OCI-LY7 (cell line): ENCODE measurements at regions not wholly inside any gene's neighbourhood (a gene's known extent, or its start where the extent isn't known, plus 50 kb on each side); places are given as distances from the start of the nearest gene placed in this dataset.
"Not testable (repeated sequence)": the region's sequence is repeated elsewhere in the genome, so short reads cannot be mapped to it uniquely, and the experiment has no call there.

Source experiments
- BruUV-seq: library from RNA; stranded (reverse); fragments of 400-500 nt; replicated peaks from 2 replicates; lab custom pipeline; 2021; lab: Mats Ljungman, UMichigan
- CTCF ChIA-PET: fragments of 300-600 bp; sonication (Branson Sonifier 250); formaldehyde crosslinking; loops from one replicate; lab custom pipeline; 2022; ENCODE audit warnings: antibody characterized with exemption; ENCODE audit not compliant: unreplicated experiment; lab: Charles Lee
- POLR2A ChIA-PET: fragments of 300-600 bp; sonication (Branson Sonifier 250); formaldehyde crosslinking; loops from one replicate; lab custom pipeline; 2022; ENCODE audit warnings: antibody characterized with exemption; lab: Charles Lee
- DNase-seq: peaks from one replicate; pipeline ENCODE4 v3.0.0-alpha.2; 2015; ENCODE audit warnings: low spot score
- H2AFZ ChIP-seq: fragments of 200-600 bp; sonication (generic), shearing (Covaris generic); 2 replicates; pipeline ENCODE4 v1.6.1; 2014; ENCODE audit warnings: mild to moderate bottlenecking, antibody characterized with exemption, low read length, moderate library complexity
- H3K27ac ChIP-seq: fragments of 200-600 bp; sonication (generic); 2 replicates; pipeline ENCODE4 v1.5.1; 2014; ENCODE audit warnings: mixed run types, low read depth, mild to moderate bottlenecking, moderate library complexity, low read length, inconsistent platforms; ENCODE audit not compliant: poor library complexity, severe bottlenecking
- H3K36me3 ChIP-seq: fragments of 200-600 bp; sonication (generic); 2 replicates; pipeline ENCODE4 v1.6.1; 2014; ENCODE audit warnings: mild to moderate bottlenecking, antibody characterized with exemption, low read length, moderate library complexity, mixed read lengths; ENCODE audit not compliant: insufficient read depth
- H3K4me1 ChIP-seq: fragments of 200-600 bp; sonication (generic); 2 replicates; pipeline ENCODE4 v1.5.1; 2014; ENCODE audit warnings: mild to moderate bottlenecking, low read length; ENCODE audit not compliant: insufficient read depth, poor library complexity, severe bottlenecking
- H3K4me2 ChIP-seq: fragments of 200-600 bp; sonication (generic); 2 replicates; pipeline ENCODE4 v1.6.1; 2014; ENCODE audit warnings: mild to moderate bottlenecking, low read length
- H3K4me3 ChIP-seq: fragments of 200-600 bp; sonication (generic); 2 replicates; pipeline ENCODE4 v1.5.1; 2014; ENCODE audit warnings: mild to moderate bottlenecking, low read depth, low read length; ENCODE audit not compliant: poor library complexity, severe bottlenecking
- H3K79me2 ChIP-seq: fragments of 200-600 bp; sonication (generic); 2 replicates; pipeline ENCODE4 v1.6.1; 2016; ENCODE audit warnings: low read depth, mild to moderate bottlenecking, low read length, moderate library complexity, mixed read lengths; ENCODE audit not compliant: insufficient read depth
- H3K9me2 ChIP-seq: fragments of 200-600 bp; sonication (generic); 2 replicates; pipeline ENCODE4 v1.6.1; 2016; ENCODE audit warnings: mild to moderate bottlenecking, low read length, mixed read lengths; ENCODE audit not compliant: insufficient read depth
- H3K9me3 ChIP-seq: fragments of 200-600 bp; sonication (generic); 2 replicates; pipeline ENCODE4 v1.6.1; 2014; ENCODE audit warnings: mild to moderate bottlenecking, mixed run types, low read length, mixed read lengths
- H4K20me1 ChIP-seq: fragments of 200-600 bp; sonication (generic); 2 replicates; pipeline ENCODE4 v1.6.1; 2014; ENCODE audit warnings: mild to moderate bottlenecking, antibody characterized with exemption, low read length, moderate library complexity, mixed read lengths; ENCODE audit not compliant: insufficient read depth
- CTCF ChIP-seq: fragments of 200-600 bp; sonication (generic); conservative IDR thresholded peaks from 2 replicates; pipeline ENCODE4 v1.5.1; 2014; ENCODE audit warnings: mild to moderate bottlenecking, antibody characterized with exemption, low read length, moderate library complexity, mixed read lengths
- EZH2phosphoT487 ChIP-seq: fragments of 200-600 bp; sonication (generic); IDR thresholded peaks from 2 replicates; pipeline ENCODE4 v1.6.1; 2018; ENCODE audit warnings: low read depth, borderline replicate concordance, mild to moderate bottlenecking, mixed run types, antibody characterized with exemption, low read length, moderate library complexity, mixed read lengths
- intact Hi-C: fragments of 100-400 bp; cut with micrococcal nuclease; formaldehyde crosslinking; loops from one replicate; pipeline ENCODE4 v1.10.0; 2022; ENCODE audit not compliant: unreplicated experiment

GRCh38 chr7:142638581-142638980 is 110.7 kb upstream of the PRSS1 start:
- no peaks in the 10 kb centered on the region for H4K20me1 ChIP-seq
- no peaks in the 10 kb centered on the region for H3K36me3 ChIP-seq
- no peak for TF ChIP-seq EZH2phosphoT487
- TF ChIP-seq CTCF, result no peak
- intact Hi-C loops, result no loop called here
- ChIA-PET POLR2A (interaction anchor here (0.7 kb wide), 1 partner anchor 176 kb away, joined by 3 read pairs; no protein-coding TSS in a partner anchor), CTCF (no interaction called here)
- no peak overlapping the region for H2AFZ ChIP-seq
- no peak for DNase-seq
- H3K9me3 ChIP-seq, result no peaks in the 10 kb centered on the region
- no peak overlapping the region for H3K27ac ChIP-seq
- H3K4me1 ChIP-seq, result no peaks in the 10 kb centered on the region
- BruUV-seq, result no TSS peak
- H3K79me2 ChIP-seq, result no peaks in the 10 kb centered on the region
- H3K4me2 ChIP-seq, result no peak overlapping the region
- H3K9me2 ChIP-seq, result no peaks in the 10 kb centered on the region
- H3K4me3 ChIP-seq, result no peak overlapping the region

DNA sequence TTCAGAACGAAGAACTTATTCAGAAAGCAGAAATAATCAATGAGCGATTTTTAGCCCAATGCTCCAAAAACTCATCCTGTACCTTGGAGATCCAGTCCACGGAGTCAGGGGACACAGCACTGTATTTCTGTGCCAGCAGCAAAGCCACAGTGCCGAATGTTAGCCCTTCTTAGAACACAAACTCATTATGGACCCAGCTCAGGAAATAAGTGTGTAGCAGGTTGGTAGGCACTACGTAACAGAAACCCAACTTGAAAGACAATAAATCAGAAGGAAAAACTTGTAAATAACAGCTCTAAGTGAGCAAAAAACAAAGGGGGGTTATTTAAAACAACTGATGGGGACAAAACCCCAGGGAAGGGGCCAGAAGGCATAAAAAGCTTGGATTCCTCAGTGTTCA is 112.0 kb upstream of the PRSS1 start:
- Histone ChIP-seq H3K4me3 (no peak overlapping the region), H3K79me2 (no peaks in the 10 kb centered on the region), H3K9me3 (no peaks in the 10 kb centered on the region), H3K4me2 (no peak overlapping the region), H3K27ac (no peak overlapping the region), H3K36me3 (no peaks in the 10 kb centered on the region), H4K20me1 (no peaks in the 10 kb centered on the region), H3K4me1 (no peaks in the 10 kb centered on the region), H3K9me2 (no peaks in the 10 kb centered on the region), H2AFZ (no peak overlapping the region)
- ChIA-PET CTCF (no interaction called here), POLR2A (no interaction called here)
- intact Hi-C loops, result no loop called here
- no peak for TF ChIP-seq EZH2phosphoT487
- TF ChIP-seq CTCF, result no peak
- no peak for DNase-seq
- BruUV-seq, result no TSS peak

DNA sequence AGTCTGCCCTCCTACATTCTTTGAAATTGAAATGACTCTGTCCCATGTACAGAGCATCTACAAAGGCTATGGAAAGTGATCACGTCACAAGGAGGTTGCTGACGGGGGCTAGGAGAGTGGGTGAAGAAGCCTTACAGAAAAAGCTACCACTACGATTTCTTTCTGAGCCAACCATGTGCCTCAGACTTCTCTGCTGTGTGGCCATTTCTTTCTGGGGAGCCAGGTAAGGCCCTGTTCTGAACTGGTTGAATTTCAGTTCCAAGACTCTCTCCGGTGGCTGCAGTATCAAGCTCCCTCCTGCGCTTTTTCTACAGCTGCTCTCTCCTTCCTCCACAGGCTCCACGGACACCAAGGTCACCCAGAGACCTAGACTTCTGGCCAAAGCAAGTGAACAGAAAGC is 112.5 kb upstream of the PRSS1 start:
- H3K27ac ChIP-seq, result no peak overlapping the region
- H2AFZ ChIP-seq, result no peak overlapping the region
- POLR2A ChIA-PET, result no interaction called here
- intact Hi-C loops, result no loop called here
- H3K4me2 ChIP-seq, result no peak overlapping the region
- H3K4me3 ChIP-seq, result no peak overlapping the region
- no peaks in the 10 kb centered on the region for H3K36me3 ChIP-seq
- H4K20me1 ChIP-seq, result no peaks in the 10 kb centered on the region
- no peaks in the 10 kb centered on the region for H3K9me2 ChIP-seq
- TF ChIP-seq EZH2phosphoT487 (no peak), CTCF (no peak)
- no peaks in the 10 kb centered on the region for H3K9me3 ChIP-seq
- CTCF ChIA-PET, result no interaction called here
- no peak for DNase-seq
- BruUV-seq, result no TSS peak
- no peaks in the 10 kb centered on the region for H3K4me1 ChIP-seq
- H3K79me2 ChIP-seq, result no peaks in the 10 kb centered on the region

DNA sequence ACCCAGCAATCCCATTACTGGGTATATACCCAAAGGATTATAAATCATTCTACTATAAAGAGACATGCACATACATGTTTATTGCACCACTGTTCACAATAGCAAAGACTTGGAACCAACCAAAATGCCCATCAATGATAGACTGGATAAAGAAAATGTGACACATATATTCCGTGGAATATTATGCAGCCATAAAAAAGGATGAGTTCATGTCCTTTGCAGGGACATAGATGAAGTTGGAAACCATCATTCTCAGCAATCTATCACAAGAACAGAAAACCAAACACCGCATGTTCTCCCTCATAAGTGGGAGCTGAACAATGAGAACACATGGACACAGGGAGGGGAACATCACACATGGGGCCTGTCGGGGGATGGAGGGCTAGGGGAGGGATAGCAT is 113.2 kb upstream of the PRSS1 start:
- H4K20me1 ChIP-seq, H3K9me2 ChIP-seq, CTCF ChIA-PET, intact Hi-C loops, H2AFZ ChIP-seq, BruUV-seq, H3K4me1 ChIP-seq, H3K79me2 ChIP-seq, H3K4me2 ChIP-seq, DNase-seq, H3K36me3 ChIP-seq, H3K9me3 ChIP-seq, H3K4me3 ChIP-seq, POLR2A ChIA-PET, H3K27ac ChIP-seq: not testable (repeated sequence)
